Astrocyte of the hippocampus (primary cell): ENCODE measurements at regions not wholly inside any gene's neighbourhood (a gene's known extent, or its start where the extent isn't known, plus 50 kb on each side); places are given as distances from the start of the nearest gene placed in this dataset.
"Not testable (repeated sequence)": the region's sequence is repeated elsewhere in the genome, so short reads cannot be mapped to it uniquely, and the experiment has no call there.

Source experiments
- DNase-seq: peaks from one replicate; pipeline ENCODE4 v3.0.0; 2011; ENCODE audit warnings: low read depth, low spot score

GRCh38 chr13:58978331-58978730, 1185.4 kb downstream of the DIAPH3 start:
- no peak for DNase-seq

- DNase-seq: no peak
These were observed 1183.9 kb downstream of the DIAPH3 start for GRCh38 chr13:58979851-58980250.

- no peak for DNase-seq
These were observed 1177.9 kb downstream of the DIAPH3 start for GRCh38 chr13:58985845-58986244.

- DNase-seq: no peak
These were observed 1174.2 kb downstream of the DIAPH3 start for GRCh38 chr13:58989556-58989955.

GRCh38 chr13:58991826-58992477, 1171.8 kb downstream of the DIAPH3 start:
- no peak for DNase-seq

GRCh38 chr13:58992478-58993042, 1171.2 kb downstream of the DIAPH3 start:
- no peak for DNase-seq

GRCh38 chr13:58994077-58994476, 1169.7 kb downstream of the DIAPH3 start:
- no peak for DNase-seq

- no peak for DNase-seq
These were observed 1169.0 kb downstream of the DIAPH3 start for GRCh38 chr13:58994777-58995176.

- no peak for DNase-seq
These were observed 1165.0 kb downstream of the DIAPH3 start for GRCh38 chr13:58998716-58999115.

- no peak for DNase-seq
These were observed 1163.9 kb downstream of the DIAPH3 start for GRCh38 chr13:58999851-59000250.

- DNase-seq: no peak
These were observed 1163.0 kb downstream of the DIAPH3 start for GRCh38 chr13:59000770-59001169.

GRCh38 chr13:59012731-59013130, 1151.0 kb downstream of the DIAPH3 start:
- no peak for DNase-seq

- peak; percentile 35 for DNase-seq
These were observed 1147.5 kb downstream of the DIAPH3 start for GRCh38 chr13:59016250-59016649.

GRCh38 chr13:59024434-59024833, 1139.3 kb downstream of the DIAPH3 start:
- DNase-seq: peak; percentile 25

GRCh38 chr13:59034198-59034597, 1129.5 kb downstream of the DIAPH3 start:
- DNase-seq: peak; percentile 6

GRCh38 chr13:59038824-59039223, 1124.9 kb downstream of the DIAPH3 start:
- peak; percentile 67 for DNase-seq

- DNase-seq: no peak
These were observed 1120.7 kb downstream of the DIAPH3 start for GRCh38 chr13:59043016-59043415.

GRCh38 chr13:59047546-59047945, 1116.2 kb downstream of the DIAPH3 start:
- DNase-seq: peak; percentile 28

GRCh38 chr13:59061621-59062020, 1102.1 kb downstream of the DIAPH3 start:
- no peak for DNase-seq

- no peak for DNase-seq
These were observed 1099.7 kb downstream of the DIAPH3 start for GRCh38 chr13:59064042-59064441.

GRCh38 chr13:59076386-59076785, 1087.3 kb downstream of the DIAPH3 start:
- not testable (repeated sequence) for DNase-seq

- peak; percentile 54 for DNase-seq
These were observed 1077.6 kb downstream of the DIAPH3 start for GRCh38 chr13:59086147-59086546.

- DNase-seq: peak; percentile 74
These were observed 1075.0 kb downstream of the DIAPH3 start for GRCh38 chr13:59088716-59089115.

- DNase-seq: no peak
These were observed 1069.5 kb downstream of the DIAPH3 start for GRCh38 chr13:59094181-59094580.
